Upper lobe of left lung (tissue), 4 donors: ENCODE measurements at regions not wholly inside any gene's neighbourhood (a gene's known extent, or its start where the extent isn't known, plus 50 kb on each side); places are given as distances from the start of the nearest gene placed in this dataset.

Experiments
- EP300 ChIP-seq, 4 donors: sonication (generic); formaldehyde crosslinking; IDR thresholded peaks; one replicate each; pipeline ENCODE4 v1.5.1; 2017; ENCODE audit warnings: antibody characterized with exemption in 4 of 4, control low read depth in 2 of 4
- POLR2A ChIP-seq, 4 donors: fragments of 450-650 bp; IDR thresholded peaks; one replicate each; pipeline ENCODE4 v1.5.1; 2016 to 2017; ENCODE audit warnings: antibody characterized with exemption in 4 of 4, mild to moderate bottlenecking in 2 of 4
- POLR2AphosphoS5 ChIP-seq, 2 donors: sonication (generic); formaldehyde crosslinking; IDR thresholded peaks; one replicate each; pipeline ENCODE4 v1.5.1; 2017; ENCODE audit warnings: antibody characterized with exemption in 2 of 2
- TF ChIP-seq, protein P1 (sequence below), 6 experiments: fragments of 450-650 bp in 4 of 6; fragments of 200-600 bp in 2 of 6; sonication (generic) in 2 of 6; IDR thresholded peaks; one replicate each; pipeline ENCODE4 v1.5.1; 2016 to 2019; ENCODE audit warnings: antibody characterized with exemption in 6 of 6

DNA sequence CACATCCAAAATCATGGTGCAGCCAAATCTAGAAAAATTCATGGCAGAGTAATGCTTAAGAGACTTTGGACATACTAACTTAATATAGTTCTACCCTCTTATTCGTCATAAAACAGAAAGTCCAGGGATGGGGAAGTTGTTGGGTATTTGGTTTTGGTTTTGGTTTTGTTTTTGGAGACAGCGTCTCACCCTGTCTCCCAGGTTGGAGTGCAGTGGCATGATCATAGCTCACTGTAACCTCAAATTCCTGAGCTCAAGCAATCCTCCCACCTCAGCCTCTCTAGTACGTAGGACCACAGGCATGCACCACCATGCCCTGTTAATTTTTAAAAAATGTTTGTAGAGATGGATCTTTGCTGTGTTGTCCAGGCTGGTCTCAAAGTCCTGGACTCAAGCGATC, 271.8 kb upstream of the TENM3 start:
- TF ChIP-seq, protein P1, sequence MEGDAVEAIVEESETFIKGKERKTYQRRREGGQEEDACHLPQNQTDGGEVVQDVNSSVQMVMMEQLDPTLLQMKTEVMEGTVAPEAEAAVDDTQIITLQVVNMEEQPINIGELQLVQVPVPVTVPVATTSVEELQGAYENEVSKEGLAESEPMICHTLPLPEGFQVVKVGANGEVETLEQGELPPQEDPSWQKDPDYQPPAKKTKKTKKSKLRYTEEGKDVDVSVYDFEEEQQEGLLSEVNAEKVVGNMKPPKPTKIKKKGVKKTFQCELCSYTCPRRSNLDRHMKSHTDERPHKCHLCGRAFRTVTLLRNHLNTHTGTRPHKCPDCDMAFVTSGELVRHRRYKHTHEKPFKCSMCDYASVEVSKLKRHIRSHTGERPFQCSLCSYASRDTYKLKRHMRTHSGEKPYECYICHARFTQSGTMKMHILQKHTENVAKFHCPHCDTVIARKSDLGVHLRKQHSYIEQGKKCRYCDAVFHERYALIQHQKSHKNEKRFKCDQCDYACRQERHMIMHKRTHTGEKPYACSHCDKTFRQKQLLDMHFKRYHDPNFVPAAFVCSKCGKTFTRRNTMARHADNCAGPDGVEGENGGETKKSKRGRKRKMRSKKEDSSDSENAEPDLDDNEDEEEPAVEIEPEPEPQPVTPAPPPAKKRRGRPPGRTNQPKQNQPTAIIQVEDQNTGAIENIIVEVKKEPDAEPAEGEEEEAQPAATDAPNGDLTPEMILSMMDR (IDR thresholded peaks at IDR 0.05), result no peak
- no peak for TF ChIP-seq POLR2A (IDR thresholded peaks at IDR 0.05)
- no peak for TF ChIP-seq EP300 (IDR thresholded peaks at IDR 0.05)
- TF ChIP-seq POLR2AphosphoS5 (IDR thresholded peaks at IDR 0.05), result no peak
